AG04450 (cell line): ENCODE measurements at regions not wholly inside any gene's neighbourhood (a gene's known extent, or its start where the extent isn't known, plus 50 kb on each side); places are given as distances from the start of the nearest gene placed in this dataset.

Experiments
- CTCF ChIA-PET: fragments of 300-600, 350-600 bp; formaldehyde crosslinking; extraction: SDS; loops from one replicate; lab custom pipeline; 2022; ENCODE audit warnings: antibody characterized with exemption, inconsistent platforms; lab: Charles Lee
- POLR2A ChIA-PET: fragments of 350-600 bp; formaldehyde crosslinking; extraction: SDS; loops from one replicate; lab custom pipeline; 2021; ENCODE audit warnings: antibody characterized with exemption, inconsistent platforms; lab: Yijun Ruan, JAX
- DNase-seq: peaks from one replicate; pipeline ENCODE4 v3.0.0-alpha.2; 2011; ENCODE audit warnings: low read depth, low spot score
- H3K27ac ChIP-seq: one replicate; pipeline ENCODE4 v1.5.1; 2012; ENCODE audit warnings: low read depth, low read length, control low read depth
- H3K27me3 ChIP-seq: one replicate; pipeline ENCODE4 v1.6.0; 2012; ENCODE audit warnings: low read length; ENCODE audit not compliant: control insufficient read depth, insufficient read depth
- H3K4me3 ChIP-seq: 2 replicates; pipeline ENCODE4 v1.5.1; 2011; ENCODE audit warnings: mild to moderate bottlenecking, low read depth, low read length, control low read depth
- H3K9me3 ChIP-seq: 2 replicates; pipeline ENCODE4 v1.5.1; 2012; ENCODE audit warnings: low read length; ENCODE audit not compliant: control insufficient read depth, insufficient read depth
- CTCF ChIP-seq: IDR thresholded peaks from 2 replicates; pipeline ENCODE4 v1.5.1; 2011; ENCODE audit warnings: low read depth, low read length, control low read depth, inconsistent platforms

DNA sequence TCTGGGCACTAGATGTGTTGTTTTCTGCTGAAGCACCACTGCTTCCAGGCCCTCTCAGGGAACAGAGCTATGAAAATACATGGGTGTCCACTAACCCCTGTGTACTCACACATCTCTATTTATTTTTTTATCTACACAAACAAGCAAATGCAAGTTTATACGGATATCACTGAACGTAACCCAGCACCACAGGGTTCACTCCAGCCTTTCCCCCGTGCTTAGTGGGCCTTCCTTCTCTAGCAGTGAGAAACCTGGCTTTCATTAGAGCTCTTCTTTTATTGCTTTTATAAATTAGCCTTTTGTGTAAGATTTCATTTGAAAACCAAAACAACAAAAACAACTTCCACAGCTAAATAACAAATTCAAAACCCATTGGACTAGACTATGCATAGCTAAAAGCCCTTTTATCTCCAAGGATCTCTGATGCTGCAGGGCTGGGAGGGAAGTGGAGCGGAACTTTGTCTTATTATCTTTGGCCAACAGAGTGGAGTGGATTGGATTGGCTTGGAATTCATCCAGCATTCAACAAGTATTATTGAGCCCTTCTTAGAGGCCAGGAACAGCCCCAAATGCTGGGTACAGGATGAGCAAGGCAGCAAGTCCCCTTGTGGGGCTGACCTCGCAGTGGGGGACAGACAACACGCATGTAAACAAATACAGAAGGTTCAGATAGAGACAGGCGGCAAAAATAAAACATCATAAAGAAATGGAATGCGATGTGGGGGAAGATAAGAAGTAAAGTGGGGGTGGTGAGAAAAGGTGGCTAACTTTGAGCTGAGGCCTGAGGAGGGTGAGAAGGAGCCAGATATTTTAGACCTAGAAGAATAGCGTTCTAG is 371.8 kb upstream of the POU3F1 start:
- no peaks in the 10 kb centered on the region for H3K9me3 ChIP-seq
- no peak for DNase-seq
- no peak overlapping the region for H3K4me3 ChIP-seq
- ChIA-PET POLR2A (no interaction called here), CTCF (no interaction called here)
- H3K27ac ChIP-seq = no peak overlapping the region
- peaks cover 2% of the 10 kb centered on the region for H3K27me3 ChIP-seq
- no peak for TF ChIP-seq CTCF

GRCh38 chr1:38403667-38404066 is 357.1 kb upstream of the POU3F1 start:
- no peaks in the 10 kb centered on the region for H3K27me3 ChIP-seq
- POLR2A ChIA-PET = interaction anchor here (0.7 kb wide), 1 partner anchor 751 kb away, joined by 3 read pairs; no protein-coding TSS in a partner anchor
- no peaks in the 10 kb centered on the region for H3K9me3 ChIP-seq
- no peak for TF ChIP-seq CTCF
- CTCF ChIA-PET = no interaction called here
- no peak for DNase-seq
- no peak overlapping the region for H3K4me3 ChIP-seq
- no peak overlapping the region for H3K27ac ChIP-seq

DNA sequence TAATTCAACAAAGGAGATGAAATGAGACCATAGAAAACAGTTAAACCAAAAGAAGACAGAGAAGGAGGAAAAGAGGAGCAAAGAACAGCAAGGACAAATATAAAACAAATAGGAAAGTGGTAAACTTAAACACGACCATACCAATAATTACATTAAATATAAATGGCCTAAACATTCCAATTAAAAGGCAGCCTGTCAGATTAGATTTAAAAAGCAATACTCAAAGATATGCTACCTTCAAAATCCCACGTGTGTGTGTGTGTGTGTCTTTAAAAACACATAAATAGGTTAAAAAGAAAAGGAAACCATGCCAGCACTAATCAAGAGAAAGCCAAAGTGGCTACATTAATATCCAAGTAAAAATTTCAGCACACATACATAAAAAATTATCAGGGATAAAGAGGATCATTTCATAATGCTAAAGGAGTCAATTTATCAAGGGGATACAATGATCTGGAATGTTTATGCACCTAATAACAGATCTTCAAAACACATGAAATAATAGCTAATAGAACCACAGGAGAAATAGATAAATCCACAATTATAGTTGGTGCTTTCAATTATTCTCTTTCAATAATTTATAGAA is 355.7 kb upstream of the POU3F1 start:
- Histone ChIP-seq H3K27ac (no peak overlapping the region), H3K9me3 (no peaks in the 10 kb centered on the region), H3K4me3 (no peak overlapping the region), H3K27me3 (no peaks in the 10 kb centered on the region)
- ChIA-PET POLR2A (no interaction called here), CTCF (no interaction called here)
- no peak for TF ChIP-seq CTCF
- no peak for DNase-seq

DNA sequence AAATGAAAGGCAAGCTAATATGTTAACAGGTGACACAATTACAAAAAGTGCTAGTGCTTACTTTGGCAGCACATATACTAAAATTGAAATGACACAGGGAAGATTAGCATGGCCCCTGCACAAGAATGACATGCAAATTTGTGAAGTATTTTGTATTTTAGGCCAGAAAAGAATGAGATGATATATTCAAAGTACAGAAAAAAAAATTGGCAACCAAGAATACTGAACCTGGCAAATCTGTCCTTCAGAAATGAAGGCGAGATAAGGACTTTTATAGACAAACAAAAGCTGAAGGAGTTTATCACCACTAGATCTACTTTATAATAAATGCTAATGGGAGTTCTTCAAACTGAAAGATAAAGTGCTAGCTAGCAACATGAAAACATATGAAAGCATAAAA is 350.0 kb upstream of the POU3F1 start:
- Histone ChIP-seq H3K27me3 (no peaks in the 10 kb centered on the region), H3K9me3 (no peaks in the 10 kb centered on the region), H3K27ac (no peak overlapping the region), H3K4me3 (no peak overlapping the region)
- no peak for TF ChIP-seq CTCF
- POLR2A ChIA-PET = no interaction called here
- DNase-seq = no peak
- CTCF ChIA-PET = no interaction called here

DNA sequence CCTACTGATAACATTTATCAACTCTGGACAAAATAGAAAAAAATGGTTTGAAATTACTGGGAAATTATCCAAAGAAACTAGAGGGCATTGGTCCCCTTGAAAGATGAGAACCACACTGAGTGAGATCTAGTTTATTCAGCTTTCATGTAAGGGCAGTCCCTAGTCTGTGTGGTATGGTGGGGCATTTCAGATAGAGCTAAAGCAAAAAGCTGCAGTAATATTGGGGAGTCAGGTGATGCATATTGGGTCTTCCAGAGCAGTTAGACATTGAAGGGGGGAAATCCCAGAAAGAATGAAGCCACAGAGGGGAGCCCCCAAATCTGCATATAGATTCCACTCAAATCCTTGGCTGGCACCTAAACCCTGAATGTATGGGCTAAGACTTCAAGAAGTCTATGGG is 347.7 kb upstream of the POU3F1 start:
- Histone ChIP-seq H3K27me3 (no peaks in the 10 kb centered on the region), H3K9me3 (no peaks in the 10 kb centered on the region), H3K4me3 (no peak overlapping the region), H3K27ac (no peak overlapping the region)
- ChIA-PET CTCF (no interaction called here), POLR2A (no interaction called here)
- no peak for DNase-seq
- TF ChIP-seq CTCF = no peak
